ENCODE measurements at regions not wholly inside any gene's neighbourhood (a gene's known extent, or its start where the extent isn't known, plus 50 kb on each side); places are given as distances from the start of the nearest gene placed in this dataset.

- H4K20me1 ChIP-seq (ENCODE audit: control insufficient read depth, insufficient read depth): no peaks in the 10 kb centered on the region
Observed at GRCh38 chr7:82701949-82702348, 258.4 kb upstream of the CACNA2D1 start.

DNA sequence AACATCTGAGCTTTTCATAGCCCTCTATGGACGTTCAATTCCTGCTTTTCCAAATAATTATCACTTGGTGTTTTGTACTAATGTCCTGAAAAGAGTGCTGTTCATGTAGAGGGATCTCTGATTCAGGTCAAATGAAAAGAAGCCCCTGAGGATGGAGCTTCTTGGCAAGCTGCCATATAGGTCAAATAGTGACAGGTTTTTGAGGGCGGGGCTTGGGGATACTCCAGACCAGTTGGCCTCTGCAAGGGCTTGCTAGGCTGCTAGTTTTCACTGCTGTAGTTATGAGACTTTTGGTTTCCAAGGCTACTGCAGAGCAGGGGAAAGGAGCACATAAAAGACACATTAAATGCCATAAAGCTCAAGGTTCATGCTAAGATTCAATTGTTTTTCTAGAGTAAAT is 257.2 kb upstream of the CACNA2D1 start:
- CTCF ChIA-PET: interaction anchor here (0.9 to 1.6 kb wide), 4 partner anchors 13 to 29 kb away, joined by 3 to 4 read pairs (median 4); no protein-coding TSS in a partner anchor
- SMC1A ChIA-PET (ENCODE audit: uncharacterized antibody, unreplicated experiment): interaction anchor here (0.7 to 2.5 kb wide), 5 partner anchors 10 to 173 kb away, joined by 3 to 5 read pairs (median 3); no protein-coding TSS in a partner anchor

More at GRCh38 chr7:82701949-82702348, 258.4 kb upstream of the CACNA2D1 start:
- ChIA-PET SMC1A (ENCODE audit: uncharacterized antibody, unreplicated experiment) (interaction anchor here (1.3 to 2.5 kb wide), 4 partner anchors 9 to 77 kb away, joined by 3 to 5 read pairs (median 4); no protein-coding TSS in a partner anchor), POLR2A (no interaction called here), RAD21 (ENCODE audit: unreplicated experiment) (interaction anchor here (1.1 kb wide), 1 partner anchor 14 kb away, joined by 3 read pairs; no protein-coding TSS in a partner anchor), CTCF (interaction anchor here (0.7 to 1.6 kb wide), 3 partner anchors 12 to 94 kb away, joined by 3 to 4 read pairs (median 3); no protein-coding TSS in a partner anchor)
- DNase-seq (ENCODE audit: low read depth, low spot score) (no peak), FAIRE-seq (no peak), ATAC-seq (no peak)
- in situ Hi-C loops (cut with MboI): no loop called here
- no TSS peak for BruUV-seq (replicated peaks)
- TF ChIP-seq, protein P1, sequence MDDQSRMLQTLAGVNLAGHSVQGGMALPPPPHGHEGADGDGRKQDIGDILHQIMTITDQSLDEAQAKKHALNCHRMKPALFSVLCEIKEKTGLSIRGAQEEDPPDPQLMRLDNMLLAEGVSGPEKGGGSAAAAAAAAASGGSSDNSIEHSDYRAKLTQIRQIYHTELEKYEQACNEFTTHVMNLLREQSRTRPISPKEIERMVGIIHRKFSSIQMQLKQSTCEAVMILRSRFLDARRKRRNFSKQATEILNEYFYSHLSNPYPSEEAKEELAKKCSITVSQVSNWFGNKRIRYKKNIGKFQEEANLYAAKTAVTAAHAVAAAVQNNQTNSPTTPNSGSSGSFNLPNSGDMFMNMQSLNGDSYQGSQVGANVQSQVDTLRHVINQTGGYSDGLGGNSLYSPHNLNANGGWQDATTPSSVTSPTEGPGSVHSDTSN (IDR thresholded peaks at IDR 0.05; ENCODE audit: insufficient replicate concordance, low read depth, low read length): no peak
- TF ChIP-seq SRF (IDR thresholded peaks at IDR 0.05; ENCODE audit: low read depth in 2 of 2, low read length in 2 of 2) (no peak), RAD21 (IDR thresholded peaks at IDR 0.05; ENCODE audit: insufficient read depth, low read depth, low read length) (no peak), ZNF24 (IDR thresholded peaks at IDR 0.05) (no peak), RUNX3 (IDR thresholded peaks at IDR 0.05; ENCODE audit: low read length) (no peak), TARDBP (IDR thresholded peaks at IDR 0.05; ENCODE audit: borderline replicate concordance) (no peak), ZSCAN29 (IDR thresholded peaks at IDR 0.05) (no peak), EED (IDR thresholded peaks at IDR 0.05; ENCODE audit: low read depth) (no peak)
- Histone ChIP-seq H3K27me3 (replicated peaks in 1 of 2; ENCODE audit: control insufficient read depth in 2 of 2, insufficient read depth in 2 of 2, low read length in 1 of 2) (0 out of 4 replicates have a peak, but pooled peaks cover 0 to 3% of the 10 kb centered on the region in 2 experiments), H2AFZ (ENCODE audit: control insufficient read depth, low read depth, low read length) (no peak overlapping the region), H3K9ac (ENCODE audit: control insufficient read depth, insufficient read depth, low read length) (no peak overlapping the region), H3K79me2 (ENCODE audit: control insufficient read depth, insufficient read depth, low read length) (no peaks in the 10 kb centered on the region), H3K4me2 (ENCODE audit: control insufficient read depth, insufficient read depth) (no peak overlapping the region), H3K4me3 (no peak overlapping the region), H3K9me3 (replicated peaks; ENCODE audit: control insufficient read depth, insufficient read depth, low read length) (no peaks in the 10 kb centered on the region), H3K27ac (ENCODE audit: control insufficient read depth, insufficient read depth) (no peak overlapping the region), H3K4me1 (ENCODE audit: control insufficient read depth, insufficient read depth, low read length) (no peaks in the 10 kb centered on the region), H3K36me3 (ENCODE audit: control insufficient read depth in 2 of 2, insufficient read depth in 2 of 2, low read length in 1 of 2) (no peaks in the 10 kb centered on the region)
- WGBS (ENCODE audit: insufficient coverage, insufficient replicate concordance, low lambda C conversion rate, missing lambda C conversion rate): 0% methylated on average over 1 of the region's 1 CpG
- intact Hi-C loops (cut with micrococcal nuclease; ENCODE audit: unreplicated experiment): no loop called here

More for the DNA sequence above, 257.2 kb upstream of the CACNA2D1 start:
- ChIA-PET POLR2A (no interaction called here), RAD21 (ENCODE audit: unreplicated experiment) (no interaction called here)
- no peak overlapping the region for H3K4me3 ChIP-seq
- no peak overlapping the region for H3K4me2 ChIP-seq (ENCODE audit: control insufficient read depth, insufficient read depth)
- DNase-seq (ENCODE audit: low read depth, low spot score) (no peak), ATAC-seq (no peak), FAIRE-seq (no peak)
- H2AFZ ChIP-seq (ENCODE audit: control insufficient read depth, low read depth, low read length): no peak overlapping the region
- intact Hi-C loops (cut with micrococcal nuclease; ENCODE audit: unreplicated experiment): no loop called here
- no peak overlapping the region for H3K9ac ChIP-seq (ENCODE audit: control insufficient read depth, insufficient read depth, low read length)
- no peaks in the 10 kb centered on the region for H4K20me1 ChIP-seq (ENCODE audit: control insufficient read depth, insufficient read depth)
- no peaks in the 10 kb centered on the region for H3K36me3 ChIP-seq (ENCODE audit: control insufficient read depth in 2 of 2, insufficient read depth in 2 of 2, low read length in 1 of 2)
- H3K27me3 ChIP-seq (replicated peaks in 1 of 2; ENCODE audit: control insufficient read depth in 2 of 2, insufficient read depth in 2 of 2, low read length in 1 of 2): 0 out of 4 replicates have a peak, but pooled peaks cover 0 to 3% of the 10 kb centered on the region in 2 experiments
- BruUV-seq (replicated peaks): no TSS peak
- no peak overlapping the region for H3K27ac ChIP-seq (ENCODE audit: control insufficient read depth, insufficient read depth)
- TF ChIP-seq HDGF (IDR thresholded peaks at IDR 0.05): no peak
- H3K9me3 ChIP-seq (replicated peaks; ENCODE audit: control insufficient read depth, insufficient read depth, low read length): no peaks in the 10 kb centered on the region
- no peaks in the 10 kb centered on the region for H3K4me1 ChIP-seq (ENCODE audit: control insufficient read depth, insufficient read depth, low read length)
- 0% methylated on average over 2 of the region's 2 CpGs for WGBS (ENCODE audit: insufficient coverage, insufficient replicate concordance, low lambda C conversion rate, missing lambda C conversion rate)
- H3K79me2 ChIP-seq (ENCODE audit: control insufficient read depth, insufficient read depth, low read length): no peaks in the 10 kb centered on the region
- in situ Hi-C loops (cut with MboI): no loop called here
